ENCODE measurements at regions not wholly inside any gene's neighbourhood (a gene's known extent, or its start where the extent isn't known, plus 50 kb on each side); places are given as distances from the start of the nearest gene placed in this dataset.

DNA sequence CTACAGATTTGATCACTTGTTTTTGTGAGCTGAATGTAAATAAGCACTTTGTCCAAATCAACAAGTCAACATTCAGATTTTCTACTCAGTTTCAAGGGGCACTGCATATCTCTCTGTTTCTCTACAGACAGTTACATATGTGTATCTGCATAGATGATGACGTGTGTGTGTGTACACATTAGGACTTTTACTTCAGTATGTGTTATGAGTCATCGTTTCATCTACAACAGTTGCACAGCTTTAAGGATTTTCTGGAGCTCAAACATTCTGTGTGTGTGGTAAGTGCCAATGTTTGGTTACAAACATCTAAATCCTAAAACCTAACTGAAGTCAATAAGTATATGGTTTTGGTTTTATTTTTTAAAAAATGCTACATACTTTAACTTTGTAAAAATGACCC is 494.5 kb upstream of the PBX1 start:
- DNase-seq (no peak), ATAC-seq (ENCODE audit: low FRiP score in 2 of 2) (no peak)
- TF ChIP-seq, protein P1, sequence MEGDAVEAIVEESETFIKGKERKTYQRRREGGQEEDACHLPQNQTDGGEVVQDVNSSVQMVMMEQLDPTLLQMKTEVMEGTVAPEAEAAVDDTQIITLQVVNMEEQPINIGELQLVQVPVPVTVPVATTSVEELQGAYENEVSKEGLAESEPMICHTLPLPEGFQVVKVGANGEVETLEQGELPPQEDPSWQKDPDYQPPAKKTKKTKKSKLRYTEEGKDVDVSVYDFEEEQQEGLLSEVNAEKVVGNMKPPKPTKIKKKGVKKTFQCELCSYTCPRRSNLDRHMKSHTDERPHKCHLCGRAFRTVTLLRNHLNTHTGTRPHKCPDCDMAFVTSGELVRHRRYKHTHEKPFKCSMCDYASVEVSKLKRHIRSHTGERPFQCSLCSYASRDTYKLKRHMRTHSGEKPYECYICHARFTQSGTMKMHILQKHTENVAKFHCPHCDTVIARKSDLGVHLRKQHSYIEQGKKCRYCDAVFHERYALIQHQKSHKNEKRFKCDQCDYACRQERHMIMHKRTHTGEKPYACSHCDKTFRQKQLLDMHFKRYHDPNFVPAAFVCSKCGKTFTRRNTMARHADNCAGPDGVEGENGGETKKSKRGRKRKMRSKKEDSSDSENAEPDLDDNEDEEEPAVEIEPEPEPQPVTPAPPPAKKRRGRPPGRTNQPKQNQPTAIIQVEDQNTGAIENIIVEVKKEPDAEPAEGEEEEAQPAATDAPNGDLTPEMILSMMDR (IDR thresholded peaks at IDR 0.05) = no peak
- no peak for TF ChIP-seq POLR2A (IDR thresholded peaks at IDR 0.05)
- no peak for TF ChIP-seq POLR2AphosphoS5 (IDR thresholded peaks at IDR 0.05)
- no peak for TF ChIP-seq EP300 (IDR thresholded peaks at IDR 0.05)
- WGBS, 2 donors = 63 to 70% methylated on average over 2 of the region's 2 CpGs
- H3K36me3 ChIP-seq = no peaks in the 10 kb centered on the region
- H3K27me3 ChIP-seq = no peaks in the 10 kb centered on the region
- H3K27ac ChIP-seq = no peak overlapping the region
- peaks cover 0 to 7% (median 0%) of the 10 kb centered on the region in 4 donors for H3K9me3 ChIP-seq
- no peaks in the 10 kb centered on the region for H3K4me1 ChIP-seq
- H3K4me3 ChIP-seq = no peak overlapping the region

DNA sequence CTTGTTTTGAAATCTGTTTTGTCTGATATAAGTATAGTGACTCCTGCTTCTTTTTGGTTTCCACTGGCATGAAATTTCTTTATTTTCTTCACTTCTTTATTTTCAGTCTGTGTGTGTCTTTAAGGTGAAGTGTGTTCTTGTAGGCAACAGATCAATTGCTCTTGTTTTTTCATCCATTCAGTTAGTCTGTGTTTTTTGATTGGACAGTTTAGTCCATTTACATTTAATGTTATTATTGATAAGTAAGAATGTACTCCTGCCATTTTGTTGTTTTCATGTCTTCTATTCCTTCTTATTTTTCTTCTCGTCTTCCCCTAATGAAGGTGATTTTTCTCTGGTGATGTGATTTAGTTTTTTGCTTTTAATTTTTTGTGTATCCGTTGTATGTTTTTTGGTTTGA is 487.7 kb upstream of the PBX1 start:
- TF ChIP-seq EP300 (IDR thresholded peaks at IDR 0.05) = no peak
- no peak for TF ChIP-seq POLR2AphosphoS5 (IDR thresholded peaks at IDR 0.05)
- no peak for TF ChIP-seq POLR2A (IDR thresholded peaks at IDR 0.05)
- TF ChIP-seq, protein P1 (IDR thresholded peaks at IDR 0.05) = no peak
- Histone ChIP-seq H3K36me3 (no peaks in the 10 kb centered on the region), H3K9me3 (peaks cover 0 to 34% (median 5%) of the 10 kb centered on the region in 4 donors), H3K27ac (no peak overlapping the region), H3K4me3 (no peak overlapping the region), H3K27me3 (no peaks in the 10 kb centered on the region), H3K4me1 (no peaks in the 10 kb centered on the region)
- DNase-seq (no peak), ATAC-seq (ENCODE audit: low FRiP score in 2 of 2) (no peak)
- WGBS, 2 donors = 88 to 93% methylated on average over 2 of the region's 2 CpGs

DNA sequence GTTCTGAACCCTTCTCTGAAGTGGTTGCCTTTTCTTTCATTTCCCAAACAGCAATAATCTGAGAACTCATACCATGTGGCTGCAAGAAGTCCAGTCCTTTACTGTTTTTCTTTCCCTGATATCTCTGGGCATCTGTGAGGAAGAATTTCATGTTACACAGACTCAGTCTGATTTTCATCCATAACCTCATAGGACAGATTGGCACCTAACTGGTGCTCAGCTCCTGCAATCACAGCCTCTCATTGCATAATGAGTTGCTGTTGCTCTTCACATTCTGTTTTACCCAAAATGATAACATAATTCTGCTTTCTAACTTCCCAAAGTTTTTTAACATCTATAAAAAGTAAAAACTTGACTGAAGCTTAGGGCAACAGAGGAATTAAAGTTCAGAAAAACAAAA is 472.2 kb upstream of the PBX1 start:
- TF ChIP-seq POLR2A (IDR thresholded peaks at IDR 0.05) (no peak), EP300 (IDR thresholded peaks at IDR 0.05) (no peak), POLR2AphosphoS5 (IDR thresholded peaks at IDR 0.05) (no peak)
- TF ChIP-seq, protein P1 (IDR thresholded peaks at IDR 0.05) = no peak
- ATAC-seq (ENCODE audit: low FRiP score in 2 of 2) (no peak), DNase-seq (no peak)
- Histone ChIP-seq H3K27ac (no peak overlapping the region), H3K4me3 (no peak overlapping the region), H3K27me3 (no peaks in the 10 kb centered on the region), H3K4me1 (no peaks in the 10 kb centered on the region), H3K9me3 (no peaks in the 10 kb centered on the region), H3K36me3 (no peaks in the 10 kb centered on the region)

DNA sequence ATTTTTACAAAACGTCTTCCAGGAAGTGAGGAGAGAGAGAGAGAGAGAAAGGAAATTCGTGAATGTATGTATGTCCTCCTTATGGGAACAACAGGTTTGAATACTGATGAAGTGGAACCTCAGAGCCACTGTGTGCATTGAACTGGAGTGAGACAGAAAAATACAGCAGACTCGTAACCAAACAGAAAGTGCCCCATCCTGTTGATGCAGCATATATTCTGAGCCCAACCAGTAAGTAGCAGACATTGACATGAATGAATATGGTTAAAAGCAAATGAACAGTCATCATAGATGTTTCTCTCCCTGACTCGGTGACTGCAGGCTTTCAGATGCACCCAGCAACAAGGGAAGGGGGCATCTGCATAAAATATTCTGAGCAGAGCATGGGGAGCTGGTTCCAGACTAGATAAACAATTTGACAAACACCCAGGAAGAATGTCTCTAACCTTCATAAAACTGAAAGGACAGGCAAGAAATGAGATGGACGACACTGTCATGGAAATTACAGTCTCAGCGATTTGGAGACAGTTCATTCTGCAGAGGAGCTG is 471.0 kb upstream of the PBX1 start:
- peaks cover 0 to 4% (median 3%) of the 10 kb centered on the region in 4 donors for H3K9me3 ChIP-seq
- ATAC-seq (ENCODE audit: low FRiP score in 2 of 2) (no peak), DNase-seq (no peak)
- no peaks in the 10 kb centered on the region for H3K4me1 ChIP-seq
- TF ChIP-seq, protein P1 (IDR thresholded peaks at IDR 0.05) = no peak
- TF ChIP-seq POLR2A (IDR thresholded peaks at IDR 0.05) = no peak
- TF ChIP-seq EP300 (IDR thresholded peaks at IDR 0.05) = no peak
- no peak for TF ChIP-seq POLR2AphosphoS5 (IDR thresholded peaks at IDR 0.05)
- H3K27ac ChIP-seq = no peak overlapping the region
- WGBS, 2 donors = 42 to 46% methylated on average over 6 of the region's 6 CpGs
- H3K36me3 ChIP-seq = no peaks in the 10 kb centered on the region
- H3K4me3 ChIP-seq = no peak overlapping the region
- H3K27me3 ChIP-seq = no peaks in the 10 kb centered on the region

- Histone ChIP-seq H3K36me3 (no peaks in the 10 kb centered on the region), H3K27ac (no peak overlapping the region), H3K4me3 (no peak overlapping the region), H3K9me3 (peaks cover 0 to 12% (median 8%) of the 10 kb centered on the region in 4 donors), H3K4me1 (no peaks in the 10 kb centered on the region), H3K27me3 (no peaks in the 10 kb centered on the region)
- no peak for ATAC-seq (ENCODE audit: low FRiP score in 2 of 2)
- 89 to 93% methylated on average over 2 to 4 of the region's 4 CpGs for WGBS, 2 donors
- no peak for DNase-seq
- TF ChIP-seq POLR2AphosphoS5 (IDR thresholded peaks at IDR 0.05) (no peak), POLR2A (IDR thresholded peaks at IDR 0.05) (no peak), EP300 (IDR thresholded peaks at IDR 0.05) (no peak)
- TF ChIP-seq, protein P1 (IDR thresholded peaks at IDR 0.05) = no peak
These were observed 466.2 kb upstream of the PBX1 start for GRCh38 chr1:164092603-164093353.

All from upper lobe of left lung (tissue), 6 donors.